ENCODE measurements at regions not wholly inside any gene's neighbourhood (a gene's known extent, or its start where the extent isn't known, plus 50 kb on each side); places are given as distances from the start of the nearest gene placed in this dataset.

DNA sequence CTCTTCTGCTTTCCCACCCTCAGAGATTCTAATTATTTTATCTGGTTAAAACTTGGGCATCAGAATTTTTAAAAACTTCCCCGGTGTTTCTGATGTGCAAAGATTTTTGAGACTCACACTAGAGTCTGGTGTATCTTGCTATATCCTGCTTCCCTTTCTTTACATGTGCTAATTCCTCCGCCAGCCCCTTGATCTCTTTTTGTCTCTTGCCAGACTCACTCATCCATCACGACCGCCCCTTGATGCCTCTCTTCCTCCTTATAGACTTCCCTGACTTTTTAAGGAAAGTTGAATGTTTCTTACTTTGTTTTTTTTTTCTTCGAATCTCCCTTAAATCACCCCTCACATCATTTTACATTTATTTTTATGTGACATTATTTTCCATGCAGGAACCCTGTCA is 274.9 kb upstream of the PITX2 start:
- no peak for TF ChIP-seq EZH2 (IDR thresholded peaks at IDR 0.05; ENCODE audit: borderline replicate concordance, low read length)
- TF ChIP-seq CTCF (conservative IDR thresholded peaks at IDR 0.05 in 1 of 2, IDR thresholded peaks at IDR 0.05 in 1 of 2; ENCODE audit: extremely low read depth in 1 of 2, insufficient read depth in 1 of 2, low read depth in 1 of 2, low read length in 2 of 2) = no peak

Data from mammary epithelial cell (primary cell).